Right ventricle myocardium inferior (tissue), 1 donor: ENCODE measurements at regions not wholly inside any gene's neighbourhood (a gene's known extent, or its start where the extent isn't known, plus 50 kb on each side); places are given as distances from the start of the nearest gene placed in this dataset.
"Not testable (repeated sequence)": the region's sequence is repeated elsewhere in the genome, so short reads cannot be mapped to it uniquely, and the experiment has no call there.

Source experiments
- ATAC-seq: fragments of 200-7000 bp; cut with Tn5 transposase; one replicate; pipeline ENCODE4 v1.9.1; 2020; ENCODE audit warnings: mild to moderate bottlenecking, moderate library complexity
- DNase-seq: peaks from one replicate; pipeline ENCODE4 v3.0.0; 2021; ENCODE audit errors: missing footprints
- intact Hi-C: fragments of 100-400 bp; cut with DNase I; formaldehyde crosslinking; loops from one replicate; pipeline ENCODE4 v1.11.0; 2022
- donor health status: DM: no; HTN: yes; CAD: no; lungs with severe emphysema.

DNA sequence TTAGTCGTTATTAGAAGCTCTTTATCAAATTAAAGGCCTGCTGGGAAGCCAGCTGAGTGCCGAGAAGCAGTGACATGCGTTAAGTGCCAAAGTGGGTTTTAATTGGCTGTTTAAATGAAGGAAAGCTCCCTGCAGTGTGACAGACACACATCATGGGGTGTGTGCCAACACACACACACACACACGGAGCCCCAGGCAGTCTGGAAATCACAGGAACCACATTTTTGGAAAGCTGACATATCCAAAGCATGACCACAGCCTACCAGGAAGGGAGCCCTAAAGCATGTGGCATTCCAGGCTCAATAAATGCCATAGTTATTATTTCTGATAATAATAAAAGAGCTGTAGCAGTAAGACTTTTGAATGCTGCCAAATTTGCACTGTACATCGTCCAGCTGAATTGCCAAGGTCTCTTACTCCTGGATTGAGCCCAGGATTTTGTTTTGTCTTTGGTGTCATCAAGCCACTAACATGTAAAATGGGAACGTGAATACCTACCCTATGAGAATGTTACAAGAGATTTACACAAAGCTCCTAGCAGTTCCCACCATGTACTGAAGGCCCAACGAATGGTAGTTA lies 135.1 kb downstream of the TMEM30B start:
- DNase-seq (no peak), ATAC-seq (no peak)
- intact Hi-C loops, result no loop called here

GRCh38 chr14:61145034-61145902 lies 135.9 kb downstream of the TMEM30B start:
- intact Hi-C loops, result no loop called here
- peak; percentile 35 for ATAC-seq
- DNase-seq, result no peak

GRCh38 chr14:61144117-61145033 lies 136.8 kb downstream of the TMEM30B start:
- DNase-seq, intact Hi-C loops, ATAC-seq: not testable (repeated sequence)

GRCh38 chr14:61140872-61141271 lies 140.3 kb downstream of the TMEM30B start:
- DNase-seq, result no peak
- intact Hi-C loops, result no loop called here
- no peak for ATAC-seq

- intact Hi-C loops, result no loop called here
- DNase-seq (no peak), ATAC-seq (no peak)
Observed at GRCh38 chr14:61140271-61140670, 140.9 kb downstream of the TMEM30B start.

GRCh38 chr14:61139006-61139599 lies 142.0 kb downstream of the TMEM30B start:
- intact Hi-C loops, result no loop called here
- ATAC-seq (no peak), DNase-seq (no peak)

GRCh38 chr14:61132894-61133293 lies 148.2 kb downstream of the TMEM30B start:
- ATAC-seq, result no peak
- intact Hi-C loops, result no loop called here
- DNase-seq, result no peak

- no peak for ATAC-seq
- intact Hi-C loops, result no loop called here
- no peak for DNase-seq
Observed at GRCh38 chr14:61132336-61132735, 148.8 kb downstream of the TMEM30B start.

GRCh38 chr14:61130512-61131260 lies 149.6 kb downstream of the SLC38A6 start:
- intact Hi-C loops, result no loop called here
- no peak for ATAC-seq
- no peak for DNase-seq

DNA sequence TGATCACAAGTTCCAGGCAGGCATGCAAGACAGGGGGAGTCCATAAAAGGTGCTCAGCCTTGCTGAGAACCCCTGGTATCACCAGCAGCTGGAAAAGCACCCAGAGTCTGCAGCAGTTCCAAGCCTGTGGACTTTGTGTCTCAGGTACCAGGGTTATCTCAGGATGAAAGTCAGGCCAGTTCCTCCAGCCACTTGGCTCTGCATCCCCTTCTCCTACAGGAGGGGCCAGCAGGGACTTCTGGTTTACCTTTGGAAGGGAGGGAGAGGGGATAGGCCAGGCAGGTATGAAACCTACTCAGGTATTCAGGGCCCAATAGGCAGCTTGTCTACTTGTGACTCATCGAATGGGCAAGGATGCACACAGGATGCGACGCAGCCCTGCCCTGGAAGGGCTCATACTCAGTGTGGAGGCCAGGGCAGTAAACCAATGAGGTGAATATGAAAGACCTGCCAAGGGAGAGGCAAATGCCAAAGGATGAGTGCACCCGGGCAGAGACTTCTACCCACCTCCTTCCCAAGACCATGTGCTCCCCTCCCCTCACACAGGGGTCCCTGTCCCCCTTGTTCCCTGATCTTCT lies 148.2 kb downstream of the SLC38A6 start:
- no peak for DNase-seq
- intact Hi-C loops, result no loop called here
- no peak for ATAC-seq

DNA sequence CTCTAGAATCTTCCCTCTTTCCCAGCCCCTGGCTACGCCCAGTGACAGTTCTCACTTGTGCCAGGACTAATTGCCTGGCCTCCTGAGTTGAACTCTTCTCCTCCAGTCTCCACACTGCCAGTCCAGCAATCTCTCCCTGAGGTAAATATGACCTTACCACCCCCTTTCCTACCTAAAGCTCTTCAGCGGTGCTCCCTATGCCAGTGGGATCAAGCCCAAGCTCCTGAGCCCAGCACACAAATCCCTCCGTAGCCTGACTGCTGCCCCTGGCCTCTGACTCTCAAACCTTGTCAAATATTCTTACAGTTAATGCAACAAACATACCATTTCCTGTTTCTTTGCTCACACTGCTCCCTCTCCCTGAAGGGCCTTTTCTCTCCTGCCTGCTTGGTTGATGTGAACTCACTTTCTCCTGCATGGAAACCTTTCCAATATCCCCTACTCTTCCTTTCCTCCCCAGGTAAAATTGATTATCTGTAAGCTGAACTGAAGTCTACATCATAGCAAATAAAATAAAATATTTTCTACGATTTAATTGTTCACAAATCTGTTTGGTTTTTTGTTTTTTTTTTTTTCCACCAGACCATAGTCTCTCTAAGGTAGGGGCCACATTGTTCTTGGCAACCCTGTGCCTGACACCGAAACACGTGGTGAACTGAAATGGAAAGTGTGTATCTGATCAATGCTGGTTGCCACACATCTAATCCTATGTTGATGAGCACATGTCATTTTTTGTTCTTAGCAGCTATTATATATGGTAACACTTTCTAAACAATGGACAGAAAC lies 147.5 kb downstream of the SLC38A6 start:
- DNase-seq (no peak), ATAC-seq (no peak)
- intact Hi-C loops, result no loop called here

DNA sequence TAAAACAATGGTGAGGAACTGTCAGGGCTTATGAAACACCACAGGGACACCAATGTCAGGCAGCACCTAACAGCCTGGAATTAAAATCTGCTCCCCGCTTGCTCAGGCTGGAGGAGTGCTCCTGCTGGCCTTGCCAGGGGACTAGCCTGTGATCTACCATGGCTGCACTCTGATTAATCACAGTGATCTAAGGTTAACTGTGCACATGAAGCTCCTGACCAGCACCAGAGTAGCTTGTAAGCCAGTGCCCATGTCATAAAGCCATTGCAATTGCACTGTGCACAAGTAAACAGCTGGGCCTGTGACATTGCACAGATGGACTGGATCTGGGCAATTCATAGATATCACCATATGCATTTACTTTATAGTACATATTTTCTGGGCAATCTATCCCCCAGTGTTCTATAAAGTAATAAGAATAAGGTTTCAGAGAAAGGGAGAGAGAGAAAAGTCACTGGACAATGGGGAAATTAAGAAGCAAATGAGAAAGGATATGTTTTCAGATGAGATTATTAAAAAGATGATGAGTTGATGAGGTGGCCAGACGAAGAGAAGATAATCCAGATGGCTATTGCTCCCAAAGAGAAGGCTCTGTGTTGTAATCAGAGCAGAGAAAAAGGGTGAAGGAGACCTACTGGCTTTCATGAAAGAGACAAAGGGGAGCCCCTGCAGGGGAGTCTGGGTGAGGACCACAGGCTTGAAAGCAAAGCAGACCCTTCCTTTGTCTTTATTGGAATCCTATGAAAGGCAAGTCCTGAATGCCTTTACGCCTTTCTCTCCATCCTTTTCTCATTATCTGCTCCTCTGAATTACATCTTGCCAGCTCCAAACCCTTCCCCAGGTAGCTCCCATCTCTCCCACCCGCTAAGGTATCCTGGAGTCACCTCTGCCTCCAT lies 145.8 kb downstream of the SLC38A6 start:
- DNase-seq (no peak), ATAC-seq (no peak)
- intact Hi-C loops, result no loop called here

DNA sequence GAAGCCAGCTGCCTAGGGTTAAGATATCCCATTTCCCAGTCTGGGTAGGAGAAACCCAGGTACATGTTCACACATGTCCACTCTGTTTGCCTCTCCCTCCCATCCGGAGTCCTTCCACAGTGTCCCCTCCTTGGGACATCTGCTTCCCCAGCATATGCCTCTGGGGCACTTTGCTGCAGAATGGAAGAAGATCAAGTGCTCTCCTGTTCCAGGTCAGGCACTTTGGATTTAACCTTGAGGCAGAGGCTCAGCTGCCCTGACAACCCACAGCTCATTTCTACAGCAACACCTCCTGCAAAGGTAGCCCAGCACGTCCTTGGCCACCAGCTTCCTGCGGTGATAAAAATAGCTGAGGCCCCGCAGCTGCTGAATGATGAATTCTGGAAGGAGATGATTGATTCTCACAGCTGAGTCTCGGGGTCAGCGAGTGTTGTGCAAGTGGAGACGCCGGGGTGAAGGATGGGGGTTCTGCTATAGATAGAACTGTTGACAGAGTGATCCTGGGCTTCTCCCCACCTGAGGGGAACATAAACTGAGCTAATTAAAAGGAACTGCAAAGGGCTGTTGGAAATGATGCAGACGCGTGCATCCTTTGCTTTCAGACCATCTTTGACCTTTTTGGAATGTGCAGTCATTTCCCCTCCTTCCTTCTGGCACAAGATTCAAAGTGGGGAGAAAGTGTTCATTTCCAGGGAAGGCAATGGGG lies 145.0 kb downstream of the SLC38A6 start:
- no peak for ATAC-seq
- DNase-seq, result no peak
- intact Hi-C loops, result no loop called here

GRCh38 chr14:61125041-61125866 lies 144.2 kb downstream of the SLC38A6 start:
- ATAC-seq (peak; percentile 27), DNase-seq (no peak)
- intact Hi-C loops, result no loop called here

DNA sequence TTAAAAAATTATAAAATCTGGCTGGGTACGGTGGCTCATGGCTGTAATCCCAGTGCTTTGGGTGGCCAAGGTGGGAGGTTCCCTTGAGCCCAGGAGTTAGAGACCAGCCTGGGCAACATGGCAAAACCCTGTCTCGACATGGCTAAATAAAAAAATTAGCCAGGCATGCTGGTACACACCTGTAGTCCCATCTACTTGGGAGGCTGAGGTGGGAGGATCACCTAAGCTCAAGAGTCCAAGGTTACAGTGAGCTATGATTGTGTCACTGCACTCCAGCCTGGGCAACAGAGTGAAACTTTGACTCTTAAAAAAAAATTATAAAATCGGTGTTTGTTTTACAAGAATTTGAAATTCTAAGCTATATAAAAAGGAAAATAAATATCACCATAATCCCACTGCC lies 141.8 kb downstream of the SLC38A6 start:
- DNase-seq (no peak), ATAC-seq (no peak)
- intact Hi-C loops, result no loop called here
